HEK293 (cell line): ENCODE measurements at regions not wholly inside any gene's neighbourhood (a gene's known extent, or its start where the extent isn't known, plus 50 kb on each side); places are given as distances from the start of the nearest gene placed in this dataset.

Experiments used
- CTCF ChIA-PET: fragments of 350-600 bp; formaldehyde crosslinking; extraction: SDS; loops from one replicate; lab custom pipeline; 2021; ENCODE audit warnings: antibody characterized with exemption; lab: Yijun Ruan, JAX
- POLR2A ChIA-PET: fragments of 300-600 bp; formaldehyde crosslinking; extraction: SDS; loops from one replicate; lab custom pipeline; 2020; ENCODE audit warnings: antibody characterized with exemption, inconsistent platforms; lab: Yijun Ruan, JAX
- H3K27ac ChIP-seq: fragments of 200-500 bp; sonication (Bioruptor generic); 2 replicates; pipeline ENCODE4 v1.5.1; 2014; ENCODE audit warnings: low read depth, low read length, control low read depth, inconsistent platforms; ENCODE audit errors: extremely low read depth
- H3K36me3 ChIP-seq, 2 experiments: fragments of 200-500 bp in 1 of 2; sonication (Bioruptor generic) in 1 of 2; 1 replicate in 1 of 2; 2 replicates in 1 of 2; pipeline ENCODE4 v1.5.1; 2014 to 2017; ENCODE audit warnings: inconsistent platforms in 2 of 2, low read length in 2 of 2; ENCODE audit not compliant: control insufficient read depth in 2 of 2, insufficient read depth in 1 of 2
- H3K4me1 ChIP-seq: fragments of 200-500 bp; sonication (Bioruptor generic); 2 replicates; pipeline ENCODE4 v1.5.1; 2014; ENCODE audit warnings: mild to moderate bottlenecking, low read length, inconsistent platforms; ENCODE audit not compliant: control insufficient read depth, insufficient read depth
- H3K4me3 ChIP-seq: 2 replicates; pipeline ENCODE4 v1.5.1; 2011; ENCODE audit warnings: low read depth, mild to moderate bottlenecking, control low read depth, low read length, moderate library complexity
- H3K9me3 ChIP-seq: fragments of 200-500 bp; sonication (Bioruptor generic); 2 replicates; pipeline ENCODE4 v1.5.1; 2014; ENCODE audit warnings: low read depth, low read length, inconsistent platforms; ENCODE audit not compliant: control insufficient read depth, insufficient read depth
- BCL11B ChIP-seq: fragments of 450-650 bp; formaldehyde crosslinking; IDR thresholded peaks from 2 replicates; pipeline ENCODE4 v1.5.1; 2016; ENCODE audit warnings: low read depth, missing biosample characterization, missing genetic modification characterization
- HOXD13 ChIP-seq: sonication (generic); formaldehyde crosslinking; IDR thresholded peaks from 2 replicates; pipeline ENCODE4 v1.8.0; 2022; ENCODE audit warnings: missing genetic modification reagents, borderline replicate concordance
- IKZF3 ChIP-seq: fragments of 450-650 bp; IDR thresholded peaks from 2 replicates; pipeline ENCODE4 v1.5.0; 2018; ENCODE audit warnings: missing biosample characterization, mild to moderate bottlenecking, missing genetic modification characterization, moderate library complexity
- MYNN ChIP-seq: fragments of 450-650 bp; formaldehyde crosslinking; IDR thresholded peaks from 2 replicates; pipeline ENCODE4 v1.5.1; 2016; ENCODE audit warnings: missing biosample characterization, missing genetic modification characterization, borderline replicate concordance
- SCRT2 ChIP-seq: fragments of 450-650 bp; formaldehyde crosslinking; IDR thresholded peaks from 2 replicates; pipeline ENCODE4 v1.5.1; 2016; ENCODE audit warnings: missing biosample characterization, missing genetic modification characterization
- SP3 ChIP-seq: fragments of 450-650 bp; formaldehyde crosslinking; IDR thresholded peaks from 2 replicates; pipeline ENCODE4 v1.5.1; 2016; ENCODE audit warnings: missing biosample characterization, missing genetic modification characterization
- ZBTB48 ChIP-seq: fragments of 450-650 bp; formaldehyde crosslinking; IDR thresholded peaks from 2 replicates; pipeline ENCODE4 v1.5.1; 2016; ENCODE audit warnings: missing biosample characterization, missing genetic modification characterization
- ZBTB8A ChIP-seq: fragments of 450-650 bp; formaldehyde crosslinking; IDR thresholded peaks from 2 replicates; pipeline ENCODE4 v1.5.1; 2016; ENCODE audit warnings: missing biosample characterization, missing genetic modification characterization
- ZNF112 ChIP-seq: fragments of 450-650 bp; formaldehyde crosslinking; IDR thresholded peaks from 2 replicates; pipeline ENCODE4 v1.5.0; 2017; ENCODE audit warnings: missing biosample characterization, missing genetic modification characterization
- ZNF16 ChIP-seq: fragments of 450-650 bp; formaldehyde crosslinking; IDR thresholded peaks from 2 replicates; pipeline ENCODE4 v1.5.1; 2016; ENCODE audit warnings: low read depth, missing biosample characterization, missing genetic modification characterization
- ZNF214 ChIP-seq: fragments of 450-650 bp; formaldehyde crosslinking; IDR thresholded peaks from 2 replicates; pipeline ENCODE4 v1.5.1; 2017; ENCODE audit warnings: missing biosample characterization, mild to moderate bottlenecking, missing genetic modification characterization, borderline replicate concordance
- ZNF223 ChIP-seq: fragments of 450-650 bp; formaldehyde crosslinking; IDR thresholded peaks from 2 replicates; pipeline ENCODE4 v1.5.1; 2016; ENCODE audit warnings: missing biosample characterization, missing genetic modification characterization
- ZNF239 ChIP-seq: fragments of 450-650 bp; formaldehyde crosslinking; IDR thresholded peaks from 2 replicates; pipeline ENCODE4 v1.5.1; 2016; ENCODE audit warnings: missing biosample characterization, missing genetic modification characterization
- ZNF302 ChIP-seq: fragments of 450-650 bp; formaldehyde crosslinking; IDR thresholded peaks from 2 replicates; pipeline ENCODE4 v1.5.1; 2016; ENCODE audit warnings: missing biosample characterization, missing genetic modification characterization, low read depth
- ZNF335 ChIP-seq: fragments of 450-650 bp; formaldehyde crosslinking; conservative IDR thresholded peaks from 2 replicates; pipeline ENCODE4 v1.5.1; 2016; ENCODE audit warnings: missing biosample characterization, missing genetic modification characterization
- ZNF501 ChIP-seq: fragments of 450-650 bp; formaldehyde crosslinking; IDR thresholded peaks from 2 replicates; pipeline ENCODE4 v1.5.1; 2016; ENCODE audit warnings: missing biosample characterization, missing genetic modification characterization
- ZNF548 ChIP-seq: fragments of 450-650 bp; formaldehyde crosslinking; IDR thresholded peaks from 2 replicates; pipeline ENCODE4 v1.5.1; 2016; ENCODE audit warnings: missing biosample characterization, missing genetic modification characterization
- ZNF549 ChIP-seq: fragments of 450-650 bp; IDR thresholded peaks from 2 replicates; pipeline ENCODE4 v1.5.1; 2018; ENCODE audit warnings: missing biosample characterization, missing genetic modification characterization, mild to moderate bottlenecking, inconsistent platforms, moderate library complexity
- ZNF571 ChIP-seq: fragments of 450-650 bp; formaldehyde crosslinking; IDR thresholded peaks from 2 replicates; pipeline ENCODE4 v1.5.0; 2017; ENCODE audit warnings: missing biosample characterization, missing genetic modification characterization
- ZNF660 ChIP-seq: fragments of 450-650 bp; IDR thresholded peaks from 2 replicates; pipeline ENCODE4 v1.5.1; 2018; ENCODE audit warnings: missing biosample characterization, mild to moderate bottlenecking, missing genetic modification characterization
- ZNF677 ChIP-seq: fragments of 450-650 bp; IDR thresholded peaks from 2 replicates; pipeline ENCODE4 v1.5.0; 2018; ENCODE audit warnings: missing biosample characterization, mild to moderate bottlenecking, missing genetic modification characterization, moderate library complexity
- ZNF785 ChIP-seq: fragments of 450-650 bp; formaldehyde crosslinking; IDR thresholded peaks from 2 replicates; pipeline ENCODE4 v1.5.1; 2016; ENCODE audit warnings: missing biosample characterization, missing genetic modification characterization
- TF ChIP-seq, protein P1 (sequence below): fragments of 450-650 bp; formaldehyde crosslinking; IDR thresholded peaks from 2 replicates; pipeline ENCODE4 v1.5.1; 2016; ENCODE audit warnings: missing biosample characterization, missing genetic modification characterization

DNA sequence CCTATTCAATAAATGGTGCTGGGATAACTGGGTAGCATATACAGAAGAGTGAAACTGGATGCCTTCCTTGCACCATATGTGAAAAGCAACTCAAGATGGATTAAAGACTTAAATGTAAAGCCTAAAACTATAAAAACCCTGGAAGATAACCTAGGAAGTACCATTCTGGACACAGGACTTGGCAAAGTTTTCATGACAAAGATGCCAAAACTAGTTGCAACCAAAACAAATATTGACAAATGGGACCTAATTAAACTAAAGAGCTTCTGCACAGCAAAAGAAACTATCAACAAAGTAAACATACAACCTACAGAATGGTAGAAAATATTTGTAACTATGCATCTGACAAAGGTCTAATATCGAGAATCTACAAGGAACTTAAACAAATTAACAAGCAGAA is 129.1 kb upstream of the CTBP2 start:
- no peaks in the 10 kb centered on the region for H3K9me3 ChIP-seq
- H3K4me1 ChIP-seq: no peaks in the 10 kb centered on the region
- no peak for TF ChIP-seq ZNF302
- TF ChIP-seq ZNF214 (tag by site-specific recombination): no peak
- TF ChIP-seq ZNF223 (tag by site-specific recombination): no peak
- TF ChIP-seq, protein P1, sequence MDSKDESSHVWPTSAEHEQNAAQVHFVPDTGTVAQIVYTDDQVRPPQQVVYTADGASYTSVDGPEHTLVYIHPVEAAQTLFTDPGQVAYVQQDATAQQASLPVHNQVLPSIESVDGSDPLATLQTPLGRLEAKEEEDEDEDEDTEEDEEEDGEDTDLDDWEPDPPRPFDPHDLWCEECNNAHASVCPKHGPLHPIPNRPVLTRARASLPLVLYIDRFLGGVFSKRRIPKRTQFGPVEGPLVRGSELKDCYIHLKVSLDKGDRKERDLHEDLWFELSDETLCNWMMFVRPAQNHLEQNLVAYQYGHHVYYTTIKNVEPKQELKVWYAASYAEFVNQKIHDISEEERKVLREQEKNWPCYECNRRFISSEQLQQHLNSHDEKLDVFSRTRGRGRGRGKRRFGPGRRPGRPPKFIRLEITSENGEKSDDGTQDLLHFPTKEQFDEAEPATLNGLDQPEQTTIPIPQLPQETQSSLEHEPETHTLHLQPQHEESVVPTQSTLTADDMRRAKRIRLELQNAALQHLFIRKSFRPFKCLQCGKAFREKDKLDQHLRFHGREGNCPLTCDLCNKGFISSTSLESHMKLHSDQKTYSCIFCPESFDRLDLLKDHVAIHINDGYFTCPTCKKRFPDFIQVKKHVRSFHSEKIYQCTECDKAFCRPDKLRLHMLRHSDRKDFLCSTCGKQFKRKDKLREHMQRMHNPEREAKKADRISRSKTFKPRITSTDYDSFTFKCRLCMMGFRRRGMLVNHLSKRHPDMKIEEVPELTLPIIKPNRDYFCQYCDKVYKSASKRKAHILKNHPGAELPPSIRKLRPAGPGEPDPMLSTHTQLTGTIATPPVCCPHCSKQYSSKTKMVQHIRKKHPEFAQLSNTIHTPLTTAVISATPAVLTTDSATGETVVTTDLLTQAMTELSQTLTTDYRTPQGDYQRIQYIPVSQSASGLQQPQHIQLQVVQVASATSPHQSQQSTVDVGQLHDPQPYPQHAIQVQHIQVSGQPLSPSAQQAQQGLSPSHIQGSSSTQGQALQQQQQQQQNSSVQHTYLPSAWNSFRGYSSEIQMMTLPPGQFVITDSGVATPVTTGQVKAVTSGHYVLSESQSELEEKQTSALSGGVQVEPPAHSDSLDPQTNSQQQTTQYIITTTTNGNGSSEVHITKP (tag by site-specific recombination): no peak
- no peak for TF ChIP-seq SCRT2
- no peak for TF ChIP-seq ZNF677 (tag by site-specific recombination)
- TF ChIP-seq MYNN (tag by site-specific recombination): no peak
- no peak for TF ChIP-seq ZNF16
- TF ChIP-seq ZNF335: no peak
- H3K4me3 ChIP-seq: no peak overlapping the region
- H3K27ac ChIP-seq: no peak overlapping the region
- CTCF ChIA-PET: no interaction called here
- POLR2A ChIA-PET: no interaction called here
- H3K36me3 ChIP-seq: no peaks in the 10 kb centered on the region

DNA sequence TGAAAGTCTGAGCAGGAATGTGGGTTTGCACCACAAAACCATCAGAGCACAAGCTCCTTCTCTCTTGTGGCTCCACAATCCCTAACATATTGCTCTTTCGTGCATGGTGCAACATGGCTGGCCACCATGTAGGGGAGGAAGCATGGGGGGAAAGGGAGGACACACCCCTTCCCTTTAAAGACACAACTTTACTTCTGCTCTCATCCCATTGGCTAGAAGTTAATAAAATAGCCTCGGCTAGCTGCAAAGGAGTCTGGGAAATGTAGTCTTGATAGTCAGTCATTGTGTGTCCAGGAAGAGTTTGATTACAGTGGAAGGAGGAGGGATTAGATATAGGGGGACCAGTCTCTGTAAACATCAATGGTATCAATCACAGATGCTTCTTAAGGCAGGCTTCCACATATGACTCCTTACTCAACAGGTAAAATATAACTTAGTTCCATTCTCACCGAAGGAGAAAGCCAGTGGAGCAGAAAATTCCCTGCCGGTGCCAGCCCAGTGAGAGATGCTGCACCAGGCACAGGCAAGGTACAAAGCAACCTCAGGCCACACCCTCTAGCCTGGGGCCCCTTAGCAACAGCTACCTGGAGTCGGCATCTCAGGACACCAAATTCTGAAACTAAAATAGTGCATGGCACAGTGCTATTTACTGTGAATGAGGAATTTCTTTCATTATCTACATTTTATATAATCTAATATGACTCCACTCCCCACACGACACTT is 124.7 kb upstream of the CTBP2 start:
- H3K4me3 ChIP-seq: no peak overlapping the region
- H3K9me3 ChIP-seq: no peaks in the 10 kb centered on the region
- TF ChIP-seq ZNF660: no peak
- TF ChIP-seq BCL11B (tag by site-specific recombination): no peak
- TF ChIP-seq ZBTB48 (tag by site-specific recombination): no peak
- TF ChIP-seq SCRT2: no peak
- TF ChIP-seq ZBTB8A (tag by site-specific recombination): no peak
- TF ChIP-seq HOXD13 (CRISPR knock-in tag): peak; percentile 81; the same call in 1 of the 2 replicates
- no peak for TF ChIP-seq ZNF223 (tag by site-specific recombination)
- TF ChIP-seq IKZF3 (tag by site-specific recombination): no peak
- TF ChIP-seq ZNF548: no peak
- TF ChIP-seq ZNF112: no peak
- TF ChIP-seq ZNF571 (tag by site-specific recombination): no peak
- no peak for TF ChIP-seq ZNF501 (tag by site-specific recombination)
- TF ChIP-seq SP3 (tag by site-specific recombination): peak; percentile 24; the same call in 1 of the 2 replicates
- TF ChIP-seq ZNF239: no peak
- TF ChIP-seq ZNF549: no peak
- TF ChIP-seq ZNF785 (tag by site-specific recombination): no peak
- no peaks in the 10 kb centered on the region for H3K4me1 ChIP-seq
- CTCF ChIA-PET: interaction anchor here (0.5 kb wide), 1 partner anchor 344 kb away, joined by 3 read pairs; no protein-coding TSS in a partner anchor
- no peak overlapping the region for H3K27ac ChIP-seq
- POLR2A ChIA-PET: no interaction called here
- H3K36me3 ChIP-seq: no peaks in the 10 kb centered on the region
